Prostate gland (tissue), 2 donors: ENCODE measurements at regions not wholly inside any gene's neighbourhood (a gene's known extent, or its start where the extent isn't known, plus 50 kb on each side); places are given as distances from the start of the nearest gene placed in this dataset.

Source experiments
- POLR2A ChIP-seq: fragments of 450-650 bp; IDR thresholded peaks from one replicate; pipeline ENCODE4 v1.6.1; 2016; ENCODE audit warnings: antibody characterized with exemption, mild to moderate bottlenecking
- TF ChIP-seq, protein P1 (sequence below), 4 experiments: fragments of 200-600 bp in 2 of 4; fragments of 450-650 bp in 2 of 4; sonication (generic) in 2 of 4; IDR thresholded peaks; 1 replicate in 3 of 4; 2 replicates in 1 of 4; pipeline ENCODE4 v1.5.1; 2016 to 2019; ENCODE audit warnings: antibody characterized with exemption in 4 of 4, mild to moderate bottlenecking in 2 of 4, moderate library complexity in 2 of 4

DNA sequence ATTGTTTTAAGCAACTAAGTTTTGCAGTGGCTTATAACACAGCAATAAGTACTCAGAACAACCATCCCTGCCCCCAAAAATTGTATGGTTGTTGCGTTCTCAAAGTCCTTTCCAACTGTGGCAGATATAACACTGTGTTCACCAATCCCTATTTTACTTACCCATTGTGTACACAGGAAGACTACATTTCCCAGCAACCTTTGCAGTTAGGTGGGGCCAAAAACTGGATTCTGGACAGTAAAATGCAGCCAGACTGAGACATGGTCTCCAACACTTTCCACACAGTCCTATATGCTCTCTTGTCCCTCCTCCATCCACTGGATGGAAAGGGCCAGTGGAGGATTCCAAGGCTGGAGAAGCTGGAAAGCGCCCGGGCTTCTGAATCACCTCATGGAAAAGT, 523.6 kb downstream of the BCOR start:
- TF ChIP-seq, protein P1, sequence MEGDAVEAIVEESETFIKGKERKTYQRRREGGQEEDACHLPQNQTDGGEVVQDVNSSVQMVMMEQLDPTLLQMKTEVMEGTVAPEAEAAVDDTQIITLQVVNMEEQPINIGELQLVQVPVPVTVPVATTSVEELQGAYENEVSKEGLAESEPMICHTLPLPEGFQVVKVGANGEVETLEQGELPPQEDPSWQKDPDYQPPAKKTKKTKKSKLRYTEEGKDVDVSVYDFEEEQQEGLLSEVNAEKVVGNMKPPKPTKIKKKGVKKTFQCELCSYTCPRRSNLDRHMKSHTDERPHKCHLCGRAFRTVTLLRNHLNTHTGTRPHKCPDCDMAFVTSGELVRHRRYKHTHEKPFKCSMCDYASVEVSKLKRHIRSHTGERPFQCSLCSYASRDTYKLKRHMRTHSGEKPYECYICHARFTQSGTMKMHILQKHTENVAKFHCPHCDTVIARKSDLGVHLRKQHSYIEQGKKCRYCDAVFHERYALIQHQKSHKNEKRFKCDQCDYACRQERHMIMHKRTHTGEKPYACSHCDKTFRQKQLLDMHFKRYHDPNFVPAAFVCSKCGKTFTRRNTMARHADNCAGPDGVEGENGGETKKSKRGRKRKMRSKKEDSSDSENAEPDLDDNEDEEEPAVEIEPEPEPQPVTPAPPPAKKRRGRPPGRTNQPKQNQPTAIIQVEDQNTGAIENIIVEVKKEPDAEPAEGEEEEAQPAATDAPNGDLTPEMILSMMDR (IDR thresholded peaks at IDR 0.05): no peak
- TF ChIP-seq POLR2A: no peak
